ENCODE measurements at regions not wholly inside any gene's neighbourhood (a gene's known extent, or its start where the extent isn't known, plus 50 kb on each side); places are given as distances from the start of the nearest gene placed in this dataset.

GRCh38 chr6:144824018-144824417 is 538.9 kb downstream of the UTRN start:
- no peak for DNase-seq (ENCODE audit: low read depth)

GRCh38 chr6:144834426-144835038 is 549.4 kb downstream of the UTRN start:
- no peak for DNase-seq (ENCODE audit: low read depth)

- DNase-seq (ENCODE audit: low read depth), result no peak
Measured at GRCh38 chr6:144835322-144835973, 550.3 kb downstream of the UTRN start.

GRCh38 chr6:144840619-144841018 is 555.5 kb downstream of the UTRN start:
- no peak for DNase-seq (ENCODE audit: low read depth)

GRCh38 chr6:144843701-144844100 is 558.6 kb downstream of the UTRN start:
- DNase-seq (ENCODE audit: low read depth), result no peak

- DNase-seq (ENCODE audit: low read depth), result no peak
Measured at GRCh38 chr6:144844596-144844995, 559.5 kb downstream of the UTRN start.

GRCh38 chr6:144845186-144845585 is 560.1 kb downstream of the UTRN start:
- no peak for DNase-seq (ENCODE audit: low read depth)

- no peak for DNase-seq (ENCODE audit: low read depth)
Measured at GRCh38 chr6:144847916-144848315, 562.8 kb downstream of the UTRN start.

- DNase-seq (ENCODE audit: low read depth), result no peak
Measured at GRCh38 chr6:144849920-144850319, 564.8 kb downstream of the UTRN start.

- no peak for DNase-seq (ENCODE audit: low read depth)
Measured at GRCh38 chr6:144853603-144854002, 568.5 kb downstream of the UTRN start.

GRCh38 chr6:144854654-144855053 is 569.5 kb downstream of the UTRN start:
- no peak for DNase-seq (ENCODE audit: low read depth)

GRCh38 chr6:144855375-144855774 is 570.2 kb downstream of the UTRN start:
- DNase-seq (ENCODE audit: low read depth), result no peak

GRCh38 chr6:144855812-144856531 is 570.8 kb downstream of the UTRN start:
- DNase-seq (ENCODE audit: low read depth), result no peak

- DNase-seq (ENCODE audit: low read depth), result no peak
Measured at GRCh38 chr6:144856622-144857021, 571.5 kb downstream of the UTRN start.

GRCh38 chr6:144857086-144857485 is 572.0 kb downstream of the UTRN start:
- DNase-seq (ENCODE audit: low read depth), result no peak

GRCh38 chr6:144862769-144863168 is 577.6 kb downstream of the UTRN start:
- DNase-seq (ENCODE audit: low read depth), result no peak

- DNase-seq (ENCODE audit: low read depth), result no peak
Measured at GRCh38 chr6:144867761-144868160, 582.6 kb downstream of the UTRN start.

GRCh38 chr6:144870782-144871181 is 585.6 kb downstream of the UTRN start:
- DNase-seq (ENCODE audit: low read depth), result no peak

- DNase-seq (ENCODE audit: low read depth), result no peak
Measured at GRCh38 chr6:144873623-144874378, 588.7 kb downstream of the UTRN start.

GRCh38 chr6:144876689-144877088 is 591.6 kb downstream of the UTRN start:
- no peak for DNase-seq (ENCODE audit: low read depth)

GRCh38 chr6:144877118-144877517 is 592.0 kb downstream of the UTRN start:
- DNase-seq (ENCODE audit: low read depth), result no peak

GRCh38 chr6:144878577-144878976 is 593.4 kb downstream of the UTRN start:
- DNase-seq (ENCODE audit: low read depth), result no peak

GRCh38 chr6:144879436-144879835 is 594.3 kb downstream of the UTRN start:
- DNase-seq (ENCODE audit: low read depth), result no peak

Measured in stimulated activated CD8-positive, alpha-beta memory T cell treated with anti-CD3 and anti-CD28 coated beads, Interleukin-15, amount 100 ng/mL, for 24 hours (primary cell).